ENCODE measurements at regions not wholly inside any gene's neighbourhood (a gene's known extent, or its start where the extent isn't known, plus 50 kb on each side); places are given as distances from the start of the nearest gene placed in this dataset.

DNA sequence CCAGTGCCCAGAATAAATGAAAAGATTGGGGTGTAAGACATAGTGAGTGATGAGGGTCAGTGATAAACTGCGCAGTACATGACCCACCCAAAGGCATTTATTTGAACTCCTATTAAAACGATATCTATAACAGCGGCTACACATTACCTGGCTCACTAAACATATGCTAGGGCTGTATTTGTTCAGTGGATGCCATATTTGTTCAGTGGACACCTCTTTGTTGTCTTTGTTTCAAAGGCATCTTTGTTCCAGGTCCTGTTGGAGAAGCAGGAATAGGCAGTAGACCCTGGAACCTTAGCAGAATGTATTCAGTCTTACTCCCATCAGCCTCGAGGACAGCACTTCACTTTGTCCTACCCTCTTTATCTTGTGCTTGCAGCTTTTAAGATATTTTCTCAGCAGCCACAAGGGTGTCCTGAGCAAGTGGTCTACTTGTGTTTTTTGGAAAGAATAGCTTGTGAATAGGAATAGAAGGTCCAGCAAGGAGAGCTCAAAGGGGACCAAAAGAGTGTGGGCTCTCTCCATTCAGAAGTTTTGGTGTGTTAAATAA is 650.8 kb upstream of the FANCL start:
- ATAC-seq (ENCODE audit: insufficient number of reproducible peaks, low FRiP score, low read depth) (no peak), DNase-seq (ENCODE audit: low spot score) (no peak)
- H3K36me3 ChIP-seq: no peaks in the 10 kb centered on the region
- H3K27ac ChIP-seq: no peak overlapping the region
- H3K9me3 ChIP-seq: no peaks in the 10 kb centered on the region
- H3K27me3 ChIP-seq (replicated peaks; ENCODE audit: insufficient read depth): no peaks in the 10 kb centered on the region
- TF ChIP-seq, protein P1, sequence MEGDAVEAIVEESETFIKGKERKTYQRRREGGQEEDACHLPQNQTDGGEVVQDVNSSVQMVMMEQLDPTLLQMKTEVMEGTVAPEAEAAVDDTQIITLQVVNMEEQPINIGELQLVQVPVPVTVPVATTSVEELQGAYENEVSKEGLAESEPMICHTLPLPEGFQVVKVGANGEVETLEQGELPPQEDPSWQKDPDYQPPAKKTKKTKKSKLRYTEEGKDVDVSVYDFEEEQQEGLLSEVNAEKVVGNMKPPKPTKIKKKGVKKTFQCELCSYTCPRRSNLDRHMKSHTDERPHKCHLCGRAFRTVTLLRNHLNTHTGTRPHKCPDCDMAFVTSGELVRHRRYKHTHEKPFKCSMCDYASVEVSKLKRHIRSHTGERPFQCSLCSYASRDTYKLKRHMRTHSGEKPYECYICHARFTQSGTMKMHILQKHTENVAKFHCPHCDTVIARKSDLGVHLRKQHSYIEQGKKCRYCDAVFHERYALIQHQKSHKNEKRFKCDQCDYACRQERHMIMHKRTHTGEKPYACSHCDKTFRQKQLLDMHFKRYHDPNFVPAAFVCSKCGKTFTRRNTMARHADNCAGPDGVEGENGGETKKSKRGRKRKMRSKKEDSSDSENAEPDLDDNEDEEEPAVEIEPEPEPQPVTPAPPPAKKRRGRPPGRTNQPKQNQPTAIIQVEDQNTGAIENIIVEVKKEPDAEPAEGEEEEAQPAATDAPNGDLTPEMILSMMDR (IDR thresholded peaks at IDR 0.05): no peak
- peaks cover 0 to 3% of the 10 kb centered on the region in 2 donors for H3K4me1 ChIP-seq (ENCODE audit: control insufficient read depth in 1 of 2, low read depth in 2 of 2)
- H3K4me3 ChIP-seq: no peak overlapping the region

DNA sequence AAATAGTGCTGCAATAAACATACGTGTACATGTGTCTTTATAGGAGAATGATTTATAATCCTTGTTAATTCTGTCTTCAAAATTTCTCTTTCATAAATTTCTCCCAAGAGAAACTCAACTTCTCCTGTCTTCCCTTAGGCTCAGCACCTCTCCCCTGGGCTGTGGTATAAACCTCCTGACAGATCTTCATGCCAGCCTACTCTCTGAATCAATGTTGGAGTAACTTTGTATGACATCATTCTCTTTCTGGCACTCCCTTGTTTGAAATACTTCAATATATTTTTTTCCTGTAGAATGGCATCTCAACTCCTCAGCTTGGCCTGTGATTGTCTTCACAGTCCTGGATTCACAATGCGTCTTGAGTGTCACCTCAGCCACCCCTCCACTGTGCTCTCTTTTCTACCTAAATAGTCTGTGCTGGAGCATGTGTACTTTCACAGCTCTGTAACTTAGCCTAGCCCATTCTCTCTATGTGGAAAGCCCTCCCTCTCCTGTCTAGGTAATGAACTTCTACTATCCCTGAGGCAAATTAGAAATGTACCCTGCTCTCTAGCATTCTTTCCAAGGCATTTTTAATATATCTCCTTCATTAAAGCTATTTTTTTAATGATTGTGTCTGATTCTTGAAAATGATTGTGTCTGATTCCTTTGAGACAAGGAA is 649.9 kb upstream of the FANCL start:
- H3K27me3 ChIP-seq (replicated peaks; ENCODE audit: insufficient read depth): no peaks in the 10 kb centered on the region
- no peak overlapping the region for H3K4me3 ChIP-seq
- H3K9me3 ChIP-seq: no peaks in the 10 kb centered on the region
- TF ChIP-seq, protein P1 (IDR thresholded peaks at IDR 0.05): no peak
- H3K4me1 ChIP-seq (ENCODE audit: control insufficient read depth in 1 of 2, low read depth in 2 of 2): no peaks in the 10 kb centered on the region
- DNase-seq (ENCODE audit: low spot score) (no peak), ATAC-seq (ENCODE audit: insufficient number of reproducible peaks, low FRiP score, low read depth) (no peak)
- no peak overlapping the region for H3K27ac ChIP-seq
- H3K36me3 ChIP-seq: no peaks in the 10 kb centered on the region

DNA sequence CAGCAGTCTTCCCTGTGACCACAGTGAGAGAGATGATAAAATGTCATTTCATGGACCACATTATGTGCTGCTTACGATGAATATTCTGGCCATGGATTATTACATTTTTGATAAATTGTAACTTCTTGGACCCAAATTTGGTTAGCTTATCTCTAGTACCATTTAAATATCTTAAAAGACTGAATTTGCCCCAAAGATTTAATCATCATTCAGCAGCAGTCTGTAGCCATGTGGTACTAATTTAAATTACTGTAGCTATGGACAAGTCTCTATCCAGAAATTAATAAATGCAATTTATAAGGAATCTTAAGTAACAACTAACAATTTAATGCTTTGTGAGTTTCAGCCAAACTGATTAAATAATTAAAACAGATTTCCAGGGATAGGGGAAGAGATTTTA is 644.9 kb upstream of the FANCL start:
- TF ChIP-seq, protein P1 (IDR thresholded peaks at IDR 0.05): no peak
- ATAC-seq (ENCODE audit: insufficient number of reproducible peaks, low FRiP score, low read depth): no peak
- H3K36me3 ChIP-seq: no peaks in the 10 kb centered on the region

DNA sequence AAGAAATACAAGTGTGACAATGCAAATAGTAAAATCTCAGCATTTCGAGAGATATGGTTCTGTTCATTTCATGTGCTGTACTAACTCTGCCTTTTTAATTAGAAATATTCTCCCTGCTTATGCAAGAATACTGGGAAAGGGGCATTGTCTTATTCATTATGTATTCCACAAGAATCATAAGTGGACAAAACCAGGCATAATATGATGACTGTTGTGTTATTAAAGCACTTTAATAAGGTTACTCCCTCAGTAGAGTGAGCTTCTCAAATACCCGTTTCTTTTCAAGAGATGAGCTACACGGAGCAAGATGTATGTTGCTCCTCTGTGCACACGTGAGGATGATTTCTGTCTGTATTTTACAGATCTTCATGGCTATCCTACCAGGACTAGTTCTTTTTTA is 638.7 kb upstream of the FANCL start:
- no peaks in the 10 kb centered on the region for H3K4me1 ChIP-seq (ENCODE audit: control insufficient read depth in 1 of 2, low read depth in 2 of 2)
- ATAC-seq (ENCODE audit: insufficient number of reproducible peaks, low FRiP score, low read depth) (no peak), DNase-seq (ENCODE audit: low spot score) (no peak)
- H3K4me3 ChIP-seq: no peak overlapping the region
- H3K27me3 ChIP-seq (replicated peaks; ENCODE audit: insufficient read depth): no peaks in the 10 kb centered on the region
- TF ChIP-seq, protein P1 (IDR thresholded peaks at IDR 0.05): no peak
- H3K27ac ChIP-seq: no peak overlapping the region
- no peaks in the 10 kb centered on the region for H3K9me3 ChIP-seq
- H3K36me3 ChIP-seq: no peaks in the 10 kb centered on the region

More for the DNA sequence above, 644.9 kb upstream of the FANCL start:
- H3K27me3 ChIP-seq (replicated peaks; ENCODE audit: insufficient read depth): no peaks in the 10 kb centered on the region
- no peak overlapping the region for H3K4me3 ChIP-seq
- no peak for DNase-seq (ENCODE audit: low spot score)
- H3K4me1 ChIP-seq (ENCODE audit: control insufficient read depth in 1 of 2, low read depth in 2 of 2): no peaks in the 10 kb centered on the region
- H3K27ac ChIP-seq: no peak overlapping the region
- H3K9me3 ChIP-seq: no peaks in the 10 kb centered on the region

DNA sequence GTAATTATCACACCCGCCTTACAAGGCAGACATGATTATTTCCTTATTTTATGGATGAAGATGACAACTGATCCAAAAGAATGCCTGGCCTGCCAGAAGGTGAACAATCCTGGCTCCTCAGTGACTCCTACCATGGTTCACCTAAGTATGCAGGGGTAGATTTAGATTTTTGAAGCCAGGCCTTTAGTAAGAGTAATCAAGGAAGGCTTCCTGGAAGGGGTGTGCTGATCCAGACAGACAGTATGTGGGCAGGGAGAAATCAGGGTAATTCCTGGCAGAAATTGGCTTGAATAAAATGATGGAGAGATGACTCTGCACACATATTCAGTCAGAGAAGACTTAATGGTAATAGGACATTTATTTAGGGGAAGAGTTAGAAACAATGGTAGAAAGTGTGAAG is 637.7 kb upstream of the FANCL start:
- no peaks in the 10 kb centered on the region for H3K27me3 ChIP-seq (replicated peaks; ENCODE audit: insufficient read depth)
- no peaks in the 10 kb centered on the region for H3K4me1 ChIP-seq (ENCODE audit: control insufficient read depth in 1 of 2, low read depth in 2 of 2)
- no peak overlapping the region for H3K27ac ChIP-seq
- no peak overlapping the region for H3K4me3 ChIP-seq
- H3K36me3 ChIP-seq: no peaks in the 10 kb centered on the region
- H3K9me3 ChIP-seq: no peaks in the 10 kb centered on the region
- TF ChIP-seq, protein P1 (IDR thresholded peaks at IDR 0.05): no peak
- no peak for DNase-seq (ENCODE audit: low spot score)
- no peak for ATAC-seq (ENCODE audit: insufficient number of reproducible peaks, low FRiP score, low read depth)
